ENCODE measurements at regions not wholly inside any gene's neighbourhood (a gene's known extent, or its start where the extent isn't known, plus 50 kb on each side); places are given as distances from the start of the nearest gene placed in this dataset.
"Not testable (repeated sequence)": the region's sequence is repeated elsewhere in the genome, so short reads cannot be mapped to it uniquely, and the experiment has no call there.

- H3K36me3 ChIP-seq (ENCODE audit: insufficient read depth, low read length) = no peaks in the 10 kb centered on the region
- no peak overlapping the region for H3K27ac ChIP-seq (ENCODE audit: low read depth, low read length, poor library complexity, severe bottlenecking)
- H3K4me1 ChIP-seq (ENCODE audit: insufficient read depth, low read length, severe bottlenecking) = no peaks in the 10 kb centered on the region
- H3K9me3 ChIP-seq (ENCODE audit: low read length) = no peaks in the 10 kb centered on the region
- TF ChIP-seq CTCF (IDR thresholded peaks at IDR 0.05; ENCODE audit: low read length) = no peak
- no peak for TF ChIP-seq EZH2 (IDR thresholded peaks at IDR 0.05; ENCODE audit: borderline replicate concordance, low read length)
- no peaks in the 10 kb centered on the region for H3K9me2 ChIP-seq (ENCODE audit: low read depth, low read length)
- H2AFZ ChIP-seq (ENCODE audit: low read length) = no peak overlapping the region
- H3K4me3 ChIP-seq (ENCODE audit: low read depth, low read length, poor library complexity, severe bottlenecking) = no peak overlapping the region
- no peaks in the 10 kb centered on the region for H3K27me3 ChIP-seq (ENCODE audit: insufficient read depth, low read length)
- no peak overlapping the region for H3K4me2 ChIP-seq (ENCODE audit: low read length)
- H3K79me2 ChIP-seq (ENCODE audit: insufficient read depth, low read length) = no peaks in the 10 kb centered on the region
- no peaks in the 10 kb centered on the region for H4K20me1 ChIP-seq (ENCODE audit: insufficient read depth, low read length)
- no peaks in the 10 kb centered on the region for H3F3A ChIP-seq (ENCODE audit: insufficient read depth, low read length)
- H3K9ac ChIP-seq (ENCODE audit: low read length) = no peak overlapping the region
Observed at GRCh38 chr5:62900976-62901375, 322.4 kb downstream of the LRRC70 start.

- H3K36me3 ChIP-seq (ENCODE audit: insufficient read depth, low read length) = no peaks in the 10 kb centered on the region
- no peaks in the 10 kb centered on the region for H4K20me1 ChIP-seq (ENCODE audit: insufficient read depth, low read length)
- no peak overlapping the region for H3K4me3 ChIP-seq (ENCODE audit: low read depth, low read length, poor library complexity, severe bottlenecking)
- no peak for TF ChIP-seq CTCF (IDR thresholded peaks at IDR 0.05; ENCODE audit: low read length)
- TF ChIP-seq EZH2 (IDR thresholded peaks at IDR 0.05; ENCODE audit: borderline replicate concordance, low read length) = no peak
- no peak overlapping the region for H2AFZ ChIP-seq (ENCODE audit: low read length)
- H3K4me1 ChIP-seq (ENCODE audit: insufficient read depth, low read length, severe bottlenecking) = no peaks in the 10 kb centered on the region
- no peaks in the 10 kb centered on the region for H3K27me3 ChIP-seq (ENCODE audit: insufficient read depth, low read length)
- no peaks in the 10 kb centered on the region for H3K79me2 ChIP-seq (ENCODE audit: insufficient read depth, low read length)
- no peaks in the 10 kb centered on the region for H3K9me2 ChIP-seq (ENCODE audit: low read depth, low read length)
- H3F3A ChIP-seq (ENCODE audit: insufficient read depth, low read length) = no peaks in the 10 kb centered on the region
- H3K4me2 ChIP-seq (ENCODE audit: low read length) = no peak overlapping the region
- H3K9ac ChIP-seq (ENCODE audit: low read length) = no peak overlapping the region
- H3K27ac ChIP-seq (ENCODE audit: low read depth, low read length, poor library complexity, severe bottlenecking) = no peak overlapping the region
- no peaks in the 10 kb centered on the region for H3K9me3 ChIP-seq (ENCODE audit: low read length)
Observed at GRCh38 chr5:62896121-62896893, 317.7 kb downstream of the LRRC70 start.

DNA sequence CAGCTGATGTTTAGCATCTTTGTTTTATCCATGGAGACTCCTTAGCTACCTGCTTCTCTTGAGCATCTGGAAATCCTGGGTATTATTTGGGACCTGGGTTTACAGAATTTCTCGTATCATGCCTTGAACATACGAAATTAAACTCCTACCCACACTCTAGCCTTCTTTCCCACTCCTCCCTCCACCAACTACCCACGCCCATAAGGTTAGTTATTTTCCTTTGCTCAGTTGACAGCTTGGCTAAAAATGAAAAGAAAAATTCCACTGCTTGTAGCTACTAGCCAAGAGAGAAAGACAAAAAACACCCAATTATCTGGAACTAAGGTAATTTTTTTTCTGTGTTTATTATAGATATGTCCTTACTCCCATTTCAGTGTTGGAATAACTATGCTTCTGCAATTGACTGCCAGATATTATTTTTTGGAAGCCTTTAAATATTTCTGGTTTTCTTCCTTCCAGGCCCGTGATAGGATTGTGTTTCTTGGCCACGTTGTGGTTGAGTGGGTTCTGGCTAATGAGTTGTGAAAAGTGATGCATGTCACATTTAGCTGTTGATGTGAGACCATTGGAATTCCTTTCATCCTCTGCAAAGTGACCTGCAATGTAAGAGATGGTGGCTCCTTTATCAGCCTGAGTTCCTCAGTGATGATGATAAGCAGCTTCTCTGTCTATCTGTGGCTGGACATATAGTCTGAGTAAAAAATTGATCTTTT is 308.1 kb downstream of the LRRC70 start:
- Histone ChIP-seq H3K4me3 (ENCODE audit: low read depth, low read length, poor library complexity, severe bottlenecking) (no peak overlapping the region), H3K4me1 (ENCODE audit: insufficient read depth, low read length, severe bottlenecking) (no peaks in the 10 kb centered on the region), H3K27ac (ENCODE audit: low read depth, low read length, poor library complexity, severe bottlenecking) (no peak overlapping the region), H3K9me2 (ENCODE audit: low read depth, low read length) (no peaks in the 10 kb centered on the region), H3K79me2 (ENCODE audit: insufficient read depth, low read length) (no peaks in the 10 kb centered on the region), H3F3A (ENCODE audit: insufficient read depth, low read length) (no peaks in the 10 kb centered on the region), H4K20me1 (ENCODE audit: insufficient read depth, low read length) (no peaks in the 10 kb centered on the region), H3K27me3 (ENCODE audit: insufficient read depth, low read length) (no peaks in the 10 kb centered on the region), H3K4me2 (ENCODE audit: low read length) (no peak overlapping the region), H2AFZ (ENCODE audit: low read length) (no peak overlapping the region), H3K9ac (ENCODE audit: low read length) (no peak overlapping the region), H3K9me3 (ENCODE audit: low read length) (no peaks in the 10 kb centered on the region), H3K36me3 (ENCODE audit: insufficient read depth, low read length) (no peaks in the 10 kb centered on the region)
- TF ChIP-seq EZH2 (IDR thresholded peaks at IDR 0.05; ENCODE audit: borderline replicate concordance, low read length) (no peak), CTCF (IDR thresholded peaks at IDR 0.05; ENCODE audit: low read length) (no peak)

DNA sequence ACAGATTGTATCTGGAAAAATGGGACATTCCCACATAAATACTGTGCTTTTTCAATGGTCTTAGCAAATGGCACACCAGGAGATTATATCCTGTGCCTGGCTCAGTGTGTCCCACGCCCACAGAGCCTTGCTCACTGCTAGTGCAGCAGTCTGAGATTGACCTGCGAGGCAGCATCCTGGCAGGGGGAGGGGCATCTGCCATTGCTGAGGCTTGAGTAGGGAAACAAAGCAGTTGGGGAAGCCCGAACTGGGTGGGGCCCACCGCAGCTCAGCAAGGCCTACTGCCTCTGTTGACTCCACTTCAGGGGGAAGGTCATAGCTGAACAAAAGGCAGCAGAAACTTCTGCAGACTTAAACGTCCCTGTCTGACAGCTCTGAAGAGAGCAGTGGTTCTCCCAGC is 258.7 kb downstream of the LRRC70 start:
- not testable (repeated sequence) for H3K79me2 ChIP-seq (ENCODE audit: insufficient read depth, low read length); H2AFZ ChIP-seq (ENCODE audit: low read length); H3K27ac ChIP-seq (ENCODE audit: low read depth, low read length, poor library complexity, severe bottlenecking); H3K9me3 ChIP-seq (ENCODE audit: low read length); H3K4me3 ChIP-seq (ENCODE audit: low read depth, low read length, poor library complexity, severe bottlenecking); H4K20me1 ChIP-seq (ENCODE audit: insufficient read depth, low read length); H3F3A ChIP-seq (ENCODE audit: insufficient read depth, low read length); H3K9me2 ChIP-seq (ENCODE audit: low read depth, low read length); H3K4me2 ChIP-seq (ENCODE audit: low read length); H3K27me3 ChIP-seq (ENCODE audit: insufficient read depth, low read length); H3K9ac ChIP-seq (ENCODE audit: low read length); H3K36me3 ChIP-seq (ENCODE audit: insufficient read depth, low read length); H3K4me1 ChIP-seq (ENCODE audit: insufficient read depth, low read length, severe bottlenecking)

All from OCI-LY1 (cell line).